ENCODE measurements at regions not wholly inside any gene's neighbourhood (a gene's known extent, or its start where the extent isn't known, plus 50 kb on each side); places are given as distances from the start of the nearest gene placed in this dataset.

DNA sequence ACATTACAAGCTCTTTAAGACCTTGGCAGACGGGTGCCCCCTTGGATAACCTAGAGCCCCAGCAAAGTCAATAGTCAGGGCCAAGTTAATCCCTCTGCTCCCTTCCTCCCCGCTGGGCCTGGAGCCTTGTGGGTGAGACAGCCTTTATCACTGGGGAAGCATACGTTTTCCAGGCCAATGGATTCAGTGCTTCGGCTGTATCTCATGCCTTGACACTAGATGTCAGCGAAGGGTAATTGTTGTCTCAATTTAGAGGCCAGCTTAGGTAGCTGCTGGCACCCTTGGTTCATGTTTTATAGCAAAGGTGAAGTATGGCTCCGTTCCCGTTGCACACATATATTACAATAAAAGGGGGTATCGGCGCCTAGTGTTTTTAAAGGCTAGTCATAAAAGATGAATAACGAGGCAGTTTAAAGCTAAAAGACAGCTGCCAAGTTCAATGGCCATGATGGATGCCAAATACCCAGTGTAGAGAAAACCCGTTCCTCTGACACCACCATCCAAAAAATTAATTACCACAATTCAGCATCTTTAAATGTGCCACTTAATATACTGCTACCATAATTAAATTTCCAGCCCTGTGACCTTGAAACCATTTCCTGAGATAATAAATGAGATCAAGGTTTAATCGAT lies 52.3 kb upstream of the BNIP2 start:
- H3K4me2 ChIP-seq (ENCODE audit: low read length, poor library complexity, severe bottlenecking): no peak overlapping the region
- no peak overlapping the region for H4K8ac ChIP-seq (ENCODE audit: low read length)
- H2BK12ac ChIP-seq (ENCODE audit: low read length in 2 of 2): no peak overlapping the region
- WGBS: 50% methylated on average over 12 of the region's 12 CpGs
- H3K79me1 ChIP-seq (replicated peaks; ENCODE audit: low read length, poor library complexity, severe bottlenecking): no peaks in the 10 kb centered on the region
- peaks cover 21 to 43% of the 10 kb centered on the region in 2 experiments for H3K27me3 ChIP-seq (ENCODE audit: control insufficient read depth in 1 of 2, insufficient read depth in 1 of 2, low read length in 2 of 2)
- no peak overlapping the region for H3K4me3 ChIP-seq (ENCODE audit: insufficient read depth in 1 of 2, low read depth in 1 of 2, low read length in 2 of 2)
- H3K18ac ChIP-seq (ENCODE audit: low read depth in 1 of 2, low read length in 2 of 2): no peak overlapping the region
- no peak overlapping the region for H3K23ac ChIP-seq (ENCODE audit: low read length in 2 of 2)
- no peaks in the 10 kb centered on the region for H3K36me3 ChIP-seq (ENCODE audit: control insufficient read depth in 1 of 2, insufficient read depth in 2 of 2, low read depth in 1 of 2, low read length in 2 of 2)
- H2AFZ ChIP-seq (ENCODE audit: low read depth, low read length): no peak overlapping the region
- no peak overlapping the region for H3K27ac ChIP-seq (ENCODE audit: low read length, poor library complexity, severe bottlenecking)
- H2BK15ac ChIP-seq (ENCODE audit: low read depth, poor library complexity, severe bottlenecking): no peak overlapping the region
- H3K9ac ChIP-seq (ENCODE audit: low read length): no peak overlapping the region
- no peak overlapping the region for H4K91ac ChIP-seq (ENCODE audit: low read length)
- H3K4me1 ChIP-seq (ENCODE audit: control insufficient read depth, insufficient read depth, low read depth, low read length): no peaks in the 10 kb centered on the region
- peak; percentile 8 for DNase-seq
- H3K14ac ChIP-seq (ENCODE audit: low read length in 2 of 2): no peak overlapping the region
- H2BK120ac ChIP-seq (ENCODE audit: low read depth, low read length): no peak overlapping the region
- peaks cover 10% of the 10 kb centered on the region for H3K9me3 ChIP-seq (ENCODE audit: control insufficient read depth, low read length)
- no peak overlapping the region for H3K4ac ChIP-seq (ENCODE audit: low read depth in 1 of 2, low read length in 2 of 2)
- H2BK5ac ChIP-seq (ENCODE audit: low read depth, low read length, poor library complexity, severe bottlenecking): no peak overlapping the region
- no peak overlapping the region for H2AK5ac ChIP-seq (ENCODE audit: low read length, severe bottlenecking)

DNA sequence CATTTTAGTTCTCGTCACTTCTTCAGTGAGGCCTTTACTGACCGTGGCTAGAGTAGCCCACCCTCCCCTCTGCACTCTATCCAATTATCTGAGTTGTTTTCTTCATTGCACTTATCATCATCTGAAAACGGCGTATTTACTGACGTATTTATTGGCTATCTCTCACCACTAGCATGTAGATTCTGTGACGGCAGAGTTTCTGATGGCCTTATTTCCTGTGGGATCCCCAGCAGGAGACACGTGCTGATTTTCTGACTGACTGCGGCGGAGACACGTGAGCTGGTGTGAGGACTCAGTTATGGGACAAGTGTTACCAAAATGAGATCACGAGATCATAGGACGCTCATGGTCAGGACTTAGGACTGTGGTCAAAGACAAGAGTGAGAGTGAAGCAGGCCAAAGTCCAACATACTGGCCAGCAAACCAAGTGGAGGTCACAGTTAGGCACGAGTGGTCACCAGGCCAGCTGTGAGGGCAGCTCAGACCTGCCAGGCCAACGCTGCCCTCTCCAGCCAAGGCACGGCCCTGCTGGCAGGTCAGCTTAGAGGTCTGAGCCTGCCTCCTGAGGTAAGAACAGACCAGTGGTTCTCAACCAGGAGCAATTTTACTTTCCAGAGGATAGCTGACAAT lies 50.6 kb upstream of the BNIP2 start:
- no peak overlapping the region for H2AK5ac ChIP-seq (ENCODE audit: low read length, severe bottlenecking)
- no peak overlapping the region for H2BK120ac ChIP-seq (ENCODE audit: low read depth, low read length)
- peaks cover 21 to 38% of the 10 kb centered on the region in 2 experiments for H3K27me3 ChIP-seq (ENCODE audit: control insufficient read depth in 1 of 2, insufficient read depth in 1 of 2, low read length in 2 of 2)
- H3K4me1 ChIP-seq (ENCODE audit: control insufficient read depth, insufficient read depth, low read depth, low read length): no peaks in the 10 kb centered on the region
- no peak for DNase-seq
- H2BK12ac ChIP-seq (ENCODE audit: low read length in 2 of 2): no peak overlapping the region
- H3K9ac ChIP-seq (ENCODE audit: low read length): no peak overlapping the region
- no peak overlapping the region for H3K27ac ChIP-seq (ENCODE audit: low read length, poor library complexity, severe bottlenecking)
- H4K8ac ChIP-seq (ENCODE audit: low read length): no peak overlapping the region
- H3K4ac ChIP-seq (ENCODE audit: low read depth in 1 of 2, low read length in 2 of 2): no peak overlapping the region
- H3K36me3 ChIP-seq (ENCODE audit: control insufficient read depth in 1 of 2, insufficient read depth in 2 of 2, low read depth in 1 of 2, low read length in 2 of 2): no peaks in the 10 kb centered on the region
- no peak overlapping the region for H3K23ac ChIP-seq (ENCODE audit: low read length in 2 of 2)
- no peak overlapping the region for H2AFZ ChIP-seq (ENCODE audit: low read depth, low read length)
- no peak overlapping the region for H3K4me3 ChIP-seq (ENCODE audit: insufficient read depth in 1 of 2, low read depth in 1 of 2, low read length in 2 of 2)
- no peak overlapping the region for H2BK15ac ChIP-seq (ENCODE audit: low read depth, poor library complexity, severe bottlenecking)
- no peak overlapping the region for H4K91ac ChIP-seq (ENCODE audit: low read length)
- H3K79me1 ChIP-seq (replicated peaks; ENCODE audit: low read length, poor library complexity, severe bottlenecking): no peaks in the 10 kb centered on the region
- 79% methylated on average over 15 of the region's 15 CpGs for WGBS
- H2BK5ac ChIP-seq (ENCODE audit: low read depth, low read length, poor library complexity, severe bottlenecking): no peak overlapping the region
- no peak overlapping the region for H3K18ac ChIP-seq (ENCODE audit: low read depth in 1 of 2, low read length in 2 of 2)
- no peak overlapping the region for H3K14ac ChIP-seq (ENCODE audit: low read length in 2 of 2)
- no peak overlapping the region for H3K4me2 ChIP-seq (ENCODE audit: low read length, poor library complexity, severe bottlenecking)
- peaks cover 10% of the 10 kb centered on the region for H3K9me3 ChIP-seq (ENCODE audit: control insufficient read depth, low read length)
